A549 (cell line): ENCODE measurements at regions not wholly inside any gene's neighbourhood (a gene's known extent, or its start where the extent isn't known, plus 50 kb on each side); places are given as distances from the start of the nearest gene placed in this dataset.

Source experiments
- ATAC-seq, 2 experiments: fragments of 200-7000 bp in 1 of 2; fragments of >200 bp in 1 of 2; cut with Nextera tagmentation in 1 of 2; cut with Tn5 transposase in 1 of 2; 3 replicates each; pipeline versions ENCODE4 v1.8.0 to v1.9.1; 2018 to 2020; ENCODE audit warnings: mild to moderate bottlenecking in 1 of 2, moderate library complexity in 1 of 2
- CTCF ChIA-PET: fragments of 300-600 bp; sonication (Branson Sonifier 250); formaldehyde crosslinking; extraction: SDS; loops from one replicate; lab custom pipeline; 2021; ENCODE audit warnings: antibody characterized with exemption, inconsistent platforms; lab: Yijun Ruan, JAX
- POLR2A ChIA-PET: fragments of 350-600 bp; formaldehyde crosslinking; extraction: SDS; loops from one replicate; lab custom pipeline; 2021; ENCODE audit warnings: antibody characterized with exemption, inconsistent platforms; lab: Yijun Ruan, JAX
- DNase-seq, 2 experiments: peaks; one replicate each; pipeline versions ENCODE4 v3.0.0 to v3.0.0-alpha.2; 2011 to 2016; ENCODE audit warnings: low read depth in 1 of 2, low spot score in 1 of 2
- FAIRE-seq: peaks from 2 replicates; lab custom pipeline; 2011; peaks lifted over from hg19 to GRCh38; lab: Jason Lieb, UNC
- H3K27ac ChIP-seq, 2 experiments: fragments of >200 bp; sonication (Bioruptor Twin); formaldehyde crosslinking; 3 replicates each; pipeline ENCODE4 v1.5.1; 2016 to 2017
- H3K4me1 ChIP-seq: fragments of >200 bp; sonication (Bioruptor Twin); formaldehyde crosslinking; 3 replicates; pipeline ENCODE4 v1.6.1; 2016
- H3K4me2 ChIP-seq: fragments of >200 bp; sonication (Bioruptor Twin); formaldehyde crosslinking; 3 replicates; pipeline ENCODE4 v1.6.1; 2016
- H3K4me3 ChIP-seq: fragments of >200 bp; sonication (Bioruptor Twin); formaldehyde crosslinking; 3 replicates; pipeline ENCODE4 v1.5.1; 2016
- H3K9me3 ChIP-seq: fragments of >200 bp; sonication (Bioruptor Twin); formaldehyde crosslinking; 3 replicates; pipeline ENCODE4 v1.6.1; 2016
- BHLHE40 ChIP-seq: IDR thresholded peaks from 2 replicates; pipeline ENCODE4 v1.6.1; 2012; ENCODE audit warnings: low read depth, low read length, inconsistent platforms
- CBX2 ChIP-seq: fragments of 200-600 bp; sonication (generic); IDR thresholded peaks from 2 replicates; pipeline ENCODE4 v1.6.1; 2016; ENCODE audit warnings: low read depth, mild to moderate bottlenecking, borderline replicate concordance
- EP300 ChIP-seq, 2 experiments: fragments of >200 bp; sonication (Bioruptor Twin); formaldehyde crosslinking; IDR thresholded peaks; 2 replicates in 1 of 2; 3 replicates in 1 of 2; pipeline ENCODE4 v1.6.1; 2016 to 2017
- HOXB13 ChIP-seq: fragments of 250-450 bp; sonication (Bioruptor Pico); IDR thresholded peaks from 2 replicates; pipeline ENCODE4 v1.5.0; 2020; ENCODE audit warnings: low read depth, mild to moderate bottlenecking, moderate library complexity
- JUN ChIP-seq, 2 experiments: fragments of >200 bp; sonication (Bioruptor Twin); formaldehyde crosslinking; IDR thresholded peaks; 2 replicates in 1 of 2; 3 replicates in 1 of 2; pipeline ENCODE4 v1.6.1; 2016 to 2017
- MAFK ChIP-seq: fragments of 450-650 bp; IDR thresholded peaks from 2 replicates; pipeline ENCODE4 v1.6.1; 2014; ENCODE audit not compliant: partially characterized antibody
- MAZ ChIP-seq: fragments of 150-350 bp; IDR thresholded peaks from 2 replicates; pipeline ENCODE4 v1.6.1; 2014; ENCODE audit warnings: antibody characterized with exemption, low read depth, low read length, borderline replicate concordance
- NFE2L2 ChIP-seq: fragments of 150-350 bp; conservative IDR thresholded peaks from 2 replicates; pipeline ENCODE4 v1.6.1; 2014; ENCODE audit warnings: low read length
- PHF8 ChIP-seq: fragments of 200-600 bp; sonication (generic); IDR thresholded peaks from 2 replicates; pipeline ENCODE4 v1.6.1; 2016; ENCODE audit warnings: low read depth, mild to moderate bottlenecking, antibody characterized with exemption, moderate library complexity, borderline replicate concordance
- RNF2 ChIP-seq: fragments of 200-600 bp; sonication (generic); IDR thresholded peaks from 2 replicates; pipeline ENCODE4 v1.6.1; 2016; ENCODE audit warnings: low read depth, mild to moderate bottlenecking, antibody characterized with exemption, moderate library complexity, borderline replicate concordance
- SREBF2 ChIP-seq: fragments of 450-650 bp; IDR thresholded peaks from 2 replicates; pipeline ENCODE4 v1.6.1; 2014; ENCODE audit warnings: mild to moderate bottlenecking, moderate library complexity
- TP53 ChIP-seq: fragments of 250-450 bp; sonication (Bioruptor Pico); IDR thresholded peaks from 2 replicates; pipeline ENCODE4 v1.5.0; 2021; ENCODE audit warnings: mild to moderate bottlenecking, moderate library complexity
- ZSCAN20 ChIP-seq: fragments of 250-450 bp; sonication (Bioruptor Pico); IDR thresholded peaks from 2 replicates; pipeline ENCODE4 v1.8.0; 2022; ENCODE audit warnings: mild to moderate bottlenecking, moderate library complexity
- WGBS: methylation state at CpG from one replicate; pipeline ENCODE4 v1.1.6; 2017; ENCODE audit errors: missing lambda C conversion rate; 5-methylcytosine and 5-hydroxymethylcytosine counted together
- TF ChIP-seq, protein P1 (sequence below): fragments of 450-650 bp; IDR thresholded peaks from 2 replicates; pipeline ENCODE4 v1.6.1; 2014; ENCODE audit warnings: antibody characterized with exemption
- TF ChIP-seq, protein P2 (sequence below): IDR thresholded peaks from 2 replicates; pipeline ENCODE4 v1.6.1; 2012
- TF ChIP-seq, protein P3 (sequence below): IDR thresholded peaks from 2 replicates; pipeline ENCODE4 v1.6.1; 2012
- TF ChIP-seq, protein P4 (sequence below): IDR thresholded peaks from 2 replicates; pipeline ENCODE4 v1.6.1; 2012; ENCODE audit warnings: low read depth, borderline replicate concordance
- TF ChIP-seq, protein P5 (sequence below): fragments of 250-450 bp; sonication (Bioruptor Pico); IDR thresholded peaks from 2 replicates; pipeline ENCODE4 v1.5.0; 2020; ENCODE audit warnings: low read depth, mild to moderate bottlenecking, moderate library complexity
- TF ChIP-seq, protein P6 (sequence below): fragments of 200-600 bp; sonication (generic); IDR thresholded peaks from 2 replicates; pipeline ENCODE4 v1.6.1; 2016; ENCODE audit warnings: antibody characterized with exemption, mild to moderate bottlenecking, moderate library complexity

DNA sequence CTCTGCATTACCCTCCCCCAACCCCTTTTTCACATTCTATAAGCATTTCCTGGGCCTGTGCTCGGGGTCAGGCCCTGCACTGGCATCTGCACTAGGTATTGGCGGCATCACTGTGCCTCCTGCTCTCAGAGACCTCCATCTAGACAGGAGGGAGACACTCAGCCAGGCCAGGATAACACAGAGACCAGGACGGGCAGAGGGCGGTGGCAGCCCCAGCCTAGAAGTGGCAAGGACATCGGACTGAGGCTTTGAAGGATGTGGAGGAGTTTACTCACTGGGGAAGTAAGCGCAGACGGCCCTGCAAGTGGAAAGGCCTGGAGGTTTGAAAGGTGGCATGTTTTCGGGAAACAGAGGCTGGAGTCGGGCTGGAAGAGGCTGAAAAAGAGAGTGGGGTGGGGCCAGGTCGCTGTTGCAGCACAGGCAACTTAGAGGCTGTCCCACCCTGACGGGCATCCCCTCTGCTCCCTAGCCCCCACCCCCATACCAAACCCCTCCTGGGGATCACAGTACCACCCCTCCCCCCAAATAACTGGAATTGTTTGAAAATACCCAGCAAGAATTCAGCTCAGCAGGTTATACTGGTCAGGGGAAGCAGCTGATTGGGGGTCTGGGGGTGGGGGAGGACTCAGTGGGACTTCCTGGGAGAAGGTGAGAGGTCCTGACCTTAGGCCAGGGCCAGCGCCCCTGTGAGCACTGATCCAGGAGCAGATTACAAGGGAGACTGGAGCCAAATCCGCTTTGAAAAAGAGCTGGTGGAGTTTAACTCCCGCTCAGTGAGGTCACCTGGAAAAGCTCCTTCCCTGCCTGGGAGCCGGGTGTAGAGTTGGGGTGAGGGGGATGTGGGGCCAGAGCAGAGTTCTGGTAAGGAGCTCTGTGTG, 121.8 kb upstream of the WNT4 start:
- no peak for ATAC-seq
- CTCF ChIA-PET, result no interaction called here

DNA sequence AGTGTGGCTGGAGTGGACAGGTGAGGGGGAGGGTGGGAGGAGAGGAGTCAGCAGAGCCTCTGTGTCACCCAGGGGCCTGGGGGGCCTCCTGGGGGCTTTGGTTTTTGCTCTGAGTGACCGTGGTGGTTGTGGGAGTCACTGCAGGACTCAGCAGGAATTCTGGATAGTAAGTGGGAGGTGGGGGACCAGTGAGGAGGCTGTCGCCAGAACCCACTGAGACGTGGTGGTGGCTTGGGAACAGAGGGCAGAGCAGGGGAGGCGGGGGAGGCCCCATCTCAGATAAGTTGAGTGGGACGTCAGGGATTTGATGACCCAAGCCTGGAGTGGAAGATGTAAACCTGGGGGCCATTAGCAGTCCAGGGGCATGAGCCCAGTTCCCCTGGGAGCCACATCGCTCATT, 123.2 kb upstream of the WNT4 start:
- DNase-seq, result no peak
- Histone ChIP-seq H3K9me3 (no peaks in the 10 kb centered on the region), H3K4me2 (no peak overlapping the region), H3K4me1 (peaks cover under 1% of the 10 kb centered on the region; the same call in 1 of the 3 replicates), H3K4me3 (no peak overlapping the region), H3K27ac (no peak overlapping the region)
- POLR2A ChIA-PET, result no interaction called here
- CTCF ChIA-PET, result no interaction called here
- TF ChIP-seq ZSCAN20 (CRISPR knock-in tag), result no peak
- TF ChIP-seq, protein P1, sequence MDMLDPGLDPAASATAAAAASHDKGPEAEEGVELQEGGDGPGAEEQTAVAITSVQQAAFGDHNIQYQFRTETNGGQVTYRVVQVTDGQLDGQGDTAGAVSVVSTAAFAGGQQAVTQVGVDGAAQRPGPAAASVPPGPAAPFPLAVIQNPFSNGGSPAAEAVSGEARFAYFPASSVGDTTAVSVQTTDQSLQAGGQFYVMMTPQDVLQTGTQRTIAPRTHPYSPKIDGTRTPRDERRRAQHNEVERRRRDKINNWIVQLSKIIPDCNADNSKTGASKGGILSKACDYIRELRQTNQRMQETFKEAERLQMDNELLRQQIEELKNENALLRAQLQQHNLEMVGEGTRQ, result no peak
- TF ChIP-seq TP53 (CRISPR knock-in tag), result no peak
- TF ChIP-seq, protein P2, sequence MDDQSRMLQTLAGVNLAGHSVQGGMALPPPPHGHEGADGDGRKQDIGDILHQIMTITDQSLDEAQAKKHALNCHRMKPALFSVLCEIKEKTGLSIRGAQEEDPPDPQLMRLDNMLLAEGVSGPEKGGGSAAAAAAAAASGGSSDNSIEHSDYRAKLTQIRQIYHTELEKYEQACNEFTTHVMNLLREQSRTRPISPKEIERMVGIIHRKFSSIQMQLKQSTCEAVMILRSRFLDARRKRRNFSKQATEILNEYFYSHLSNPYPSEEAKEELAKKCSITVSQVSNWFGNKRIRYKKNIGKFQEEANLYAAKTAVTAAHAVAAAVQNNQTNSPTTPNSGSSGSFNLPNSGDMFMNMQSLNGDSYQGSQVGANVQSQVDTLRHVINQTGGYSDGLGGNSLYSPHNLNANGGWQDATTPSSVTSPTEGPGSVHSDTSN, result no peak
- TF ChIP-seq, protein P3, sequence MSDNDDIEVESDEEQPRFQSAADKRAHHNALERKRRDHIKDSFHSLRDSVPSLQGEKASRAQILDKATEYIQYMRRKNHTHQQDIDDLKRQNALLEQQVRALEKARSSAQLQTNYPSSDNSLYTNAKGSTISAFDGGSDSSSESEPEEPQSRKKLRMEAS, result no peak
- no peak for TF ChIP-seq BHLHE40
- no peak for TF ChIP-seq EP300 (IDR thresholded peaks at IDR 0.05)
- no peak for TF ChIP-seq MAFK
- TF ChIP-seq, protein P4, sequence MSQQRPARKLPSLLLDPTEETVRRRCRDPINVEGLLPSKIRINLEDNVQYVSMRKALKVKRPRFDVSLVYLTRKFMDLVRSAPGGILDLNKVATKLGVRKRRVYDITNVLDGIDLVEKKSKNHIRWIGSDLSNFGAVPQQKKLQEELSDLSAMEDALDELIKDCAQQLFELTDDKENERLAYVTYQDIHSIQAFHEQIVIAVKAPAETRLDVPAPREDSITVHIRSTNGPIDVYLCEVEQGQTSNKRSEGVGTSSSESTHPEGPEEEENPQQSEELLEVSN, result no peak
- TF ChIP-seq MAZ, result no peak
- TF ChIP-seq HOXB13 (CRISPR knock-in tag), result no peak
- TF ChIP-seq PHF8, result no peak
- TF ChIP-seq, protein P5, sequence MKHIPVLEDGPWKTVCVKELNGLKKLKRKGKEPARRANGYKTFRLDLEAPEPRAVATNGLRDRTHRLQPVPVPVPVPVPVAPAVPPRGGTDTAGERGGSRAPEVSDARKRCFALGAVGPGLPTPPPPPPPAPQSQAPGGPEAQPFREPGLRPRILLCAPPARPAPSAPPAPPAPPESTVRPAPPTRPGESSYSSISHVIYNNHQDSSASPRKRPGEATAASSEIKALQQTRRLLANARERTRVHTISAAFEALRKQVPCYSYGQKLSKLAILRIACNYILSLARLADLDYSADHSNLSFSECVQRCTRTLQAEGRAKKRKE (CRISPR knock-in tag), result no peak
- no peak for TF ChIP-seq RNF2
- WGBS, result 68% methylated on average over 5 of the region's 6 CpGs
- no peak for ATAC-seq
- FAIRE-seq, result no peak

More for the DNA sequence above, 121.8 kb upstream of the WNT4 start:
- Histone ChIP-seq H3K9me3 (no peaks in the 10 kb centered on the region), H3K4me1 (peaks cover 15% of the 10 kb centered on the region), H3K4me3 (no peak overlapping the region), H3K4me2 (no peak overlapping the region), H3K27ac (no peak overlapping the region)
- TF ChIP-seq CBX2, result no peak
- TF ChIP-seq MAZ, result no peak
- TF ChIP-seq, protein P6, sequence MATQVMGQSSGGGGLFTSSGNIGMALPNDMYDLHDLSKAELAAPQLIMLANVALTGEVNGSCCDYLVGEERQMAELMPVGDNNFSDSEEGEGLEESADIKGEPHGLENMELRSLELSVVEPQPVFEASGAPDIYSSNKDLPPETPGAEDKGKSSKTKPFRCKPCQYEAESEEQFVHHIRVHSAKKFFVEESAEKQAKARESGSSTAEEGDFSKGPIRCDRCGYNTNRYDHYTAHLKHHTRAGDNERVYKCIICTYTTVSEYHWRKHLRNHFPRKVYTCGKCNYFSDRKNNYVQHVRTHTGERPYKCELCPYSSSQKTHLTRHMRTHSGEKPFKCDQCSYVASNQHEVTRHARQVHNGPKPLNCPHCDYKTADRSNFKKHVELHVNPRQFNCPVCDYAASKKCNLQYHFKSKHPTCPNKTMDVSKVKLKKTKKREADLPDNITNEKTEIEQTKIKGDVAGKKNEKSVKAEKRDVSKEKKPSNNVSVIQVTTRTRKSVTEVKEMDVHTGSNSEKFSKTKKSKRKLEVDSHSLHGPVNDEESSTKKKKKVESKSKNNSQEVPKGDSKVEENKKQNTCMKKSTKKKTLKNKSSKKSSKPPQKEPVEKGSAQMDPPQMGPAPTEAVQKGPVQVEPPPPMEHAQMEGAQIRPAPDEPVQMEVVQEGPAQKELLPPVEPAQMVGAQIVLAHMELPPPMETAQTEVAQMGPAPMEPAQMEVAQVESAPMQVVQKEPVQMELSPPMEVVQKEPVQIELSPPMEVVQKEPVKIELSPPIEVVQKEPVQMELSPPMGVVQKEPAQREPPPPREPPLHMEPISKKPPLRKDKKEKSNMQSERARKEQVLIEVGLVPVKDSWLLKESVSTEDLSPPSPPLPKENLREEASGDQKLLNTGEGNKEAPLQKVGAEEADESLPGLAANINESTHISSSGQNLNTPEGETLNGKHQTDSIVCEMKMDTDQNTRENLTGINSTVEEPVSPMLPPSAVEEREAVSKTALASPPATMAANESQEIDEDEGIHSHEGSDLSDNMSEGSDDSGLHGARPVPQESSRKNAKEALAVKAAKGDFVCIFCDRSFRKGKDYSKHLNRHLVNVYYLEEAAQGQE, result no peak
- no peak for TF ChIP-seq BHLHE40
- no peak for TF ChIP-seq JUN (IDR thresholded peaks at IDR 0.05)
- TF ChIP-seq SREBF2, result no peak
- TF ChIP-seq NFE2L2, result no peak
- no peak for DNase-seq
- FAIRE-seq, result no peak
- POLR2A ChIA-PET, result no interaction called here
- 74% methylated on average over 14 of the region's 15 CpGs for WGBS
